Vagina (tissue), 2 donors: ENCODE measurements at regions not wholly inside any gene's neighbourhood (a gene's known extent, or its start where the extent isn't known, plus 50 kb on each side); places are given as distances from the start of the nearest gene placed in this dataset.

Source experiments
- CTCF ChIP-seq, 3 experiments: fragments of 450-650 bp in 2 of 3; fragments of 200-600 bp in 1 of 3; sonication (generic) in 1 of 3; IDR thresholded peaks; one replicate each; pipeline ENCODE4 v1.5.1; 2017 to 2019; ENCODE audit warnings: antibody characterized with exemption in 3 of 3, mild to moderate bottlenecking in 2 of 3, moderate library complexity in 2 of 3
- POLR2A ChIP-seq, 2 donors: fragments of 450-650 bp; IDR thresholded peaks; one replicate each; pipeline ENCODE4 v1.6.1; 2017; ENCODE audit warnings: antibody characterized with exemption in 2 of 2, mild to moderate bottlenecking in 2 of 2, moderate library complexity in 2 of 2

GRCh38 chr1:81715391-81715790 is 85.3 kb upstream of the ADGRL2 start:
- TF ChIP-seq CTCF (IDR thresholded peaks at IDR 0.05) = no peak
- TF ChIP-seq POLR2A (IDR thresholded peaks at IDR 0.05) = no peak
